IMR-90 (cell line): ENCODE measurements at regions not wholly inside any gene's neighbourhood (a gene's known extent, or its start where the extent isn't known, plus 50 kb on each side); places are given as distances from the start of the nearest gene placed in this dataset.
A peak's percentile ranks its signal among the peaks of the same experiment; 100 is the strongest.

Experiments
- ATAC-seq: fragments of 200-7000 bp; cut with Tn5 transposase; 2 replicates; pipeline ENCODE4 v1.9.1; 2020; ENCODE audit warnings: low read depth, mild to moderate bottlenecking, moderate library complexity
- BruUV-seq: library from RNA; stranded (reverse); fragments of 400-500 nt; replicated peaks from 2 replicates; lab custom pipeline; 2021; lab: Mats Ljungman, UMichigan
- CTCF ChIA-PET: fragments of 300-600 bp; formaldehyde crosslinking; extraction: SDS; loops from one replicate; lab custom pipeline; 2021; ENCODE audit warnings: antibody characterized with exemption; lab: Yijun Ruan, JAX
- POLR2A ChIA-PET: fragments of 300-600 bp; sonication (Branson Sonifier 250); formaldehyde crosslinking; loops from one replicate; lab custom pipeline; 2022; ENCODE audit warnings: antibody characterized with exemption; ENCODE audit not compliant: unreplicated experiment; lab: Charles Lee
- DNase-seq: peaks from one replicate; pipeline ENCODE4 v3.0.0; 2013
- H2AFZ ChIP-seq: replicated peaks from 2 replicates; pipeline ENCODE3; 2013; ENCODE audit warnings: low read length, mild to moderate bottlenecking; ENCODE audit not compliant: poor library complexity
- H2AK5ac ChIP-seq: 2 replicates; pipeline ENCODE4 v1.6.1; 2013; ENCODE audit warnings: low read depth, low read length, inconsistent platforms
- H2AK9ac ChIP-seq: replicated peaks from 2 replicates; pipeline ENCODE3; 2013; ENCODE audit warnings: mild to moderate bottlenecking, low read depth, low read length, moderate library complexity; ENCODE audit not compliant: poor library complexity
- H2BK120ac ChIP-seq: 2 replicates; pipeline ENCODE4 v1.6.1; 2013; ENCODE audit warnings: low read depth, low read length, inconsistent platforms
- H2BK15ac ChIP-seq: 3 replicates; pipeline ENCODE4 v1.6.1; 2013; ENCODE audit warnings: low read depth, low read length, inconsistent platforms
- H2BK20ac ChIP-seq: 2 replicates; pipeline ENCODE4 v1.6.1; 2013; ENCODE audit warnings: low read depth, mild to moderate bottlenecking, inconsistent platforms, low read length, moderate library complexity
- H2BK5ac ChIP-seq: 2 replicates; pipeline ENCODE4 v1.6.1; 2013; ENCODE audit warnings: mild to moderate bottlenecking, low read depth, low read length, inconsistent platforms; ENCODE audit not compliant: poor library complexity, severe bottlenecking
- H3K14ac ChIP-seq: replicated peaks from 2 replicates; pipeline ENCODE4 v1.6.1; 2013; ENCODE audit warnings: low read depth, low read length, inconsistent platforms
- H3K18ac ChIP-seq: 2 replicates; pipeline ENCODE4 v1.6.1; 2013; ENCODE audit warnings: low read depth, low read length, control low read depth
- H3K23ac ChIP-seq: 2 replicates; pipeline ENCODE4 v1.6.1; 2013; ENCODE audit warnings: low read depth, low read length, inconsistent platforms
- H3K27ac ChIP-seq: 2 replicates; pipeline ENCODE4 v1.5.1; 2013; ENCODE audit warnings: mild to moderate bottlenecking, control low read depth, low read length; ENCODE audit not compliant: insufficient read depth
- H3K27me3 ChIP-seq: 2 replicates; pipeline ENCODE4 v1.6.1; 2013; ENCODE audit warnings: low read length; ENCODE audit not compliant: control insufficient read depth, insufficient read depth
- H3K36me3 ChIP-seq: 2 replicates; pipeline ENCODE4 v1.6.1; 2013; ENCODE audit warnings: low read length, mixed read lengths; ENCODE audit not compliant: control insufficient read depth, insufficient read depth
- H3K4ac ChIP-seq: 2 replicates; pipeline ENCODE4 v1.6.1; 2013; ENCODE audit warnings: low read depth, low read length, inconsistent platforms
- H3K4me1 ChIP-seq: 2 replicates; pipeline ENCODE4 v1.6.1; 2013; ENCODE audit warnings: low read length, mixed read lengths; ENCODE audit not compliant: control insufficient read depth, insufficient read depth
- H3K4me2 ChIP-seq: 2 replicates; pipeline ENCODE4 v1.6.1; 2013; ENCODE audit warnings: low read depth, mild to moderate bottlenecking, control low read depth, low read length, moderate library complexity
- H3K4me3 ChIP-seq: 2 replicates; pipeline ENCODE4 v1.5.1; 2013; ENCODE audit warnings: low read depth, mild to moderate bottlenecking, control low read depth, low read length, moderate library complexity; ENCODE audit not compliant: insufficient read depth
- H3K56ac ChIP-seq: 2 replicates; pipeline ENCODE4 v1.6.1; 2013; ENCODE audit warnings: low read length, inconsistent platforms; ENCODE audit not compliant: insufficient read depth; ENCODE audit errors: extremely low read depth
- H3K79me1 ChIP-seq, 2 experiments: 2 replicates each; pipeline ENCODE4 v1.6.1; 2013; ENCODE audit warnings: low read length in 2 of 2, inconsistent platforms in 1 of 2, low read depth in 1 of 2
- H3K9ac ChIP-seq: 2 replicates; pipeline ENCODE4 v1.6.1; 2013; ENCODE audit warnings: low read depth, low read length, control low read depth
- H3K9me1 ChIP-seq: 2 replicates; pipeline ENCODE4 v1.6.1; 2013; ENCODE audit warnings: low read length, inconsistent platforms; ENCODE audit not compliant: insufficient read depth
- H3K9me3 ChIP-seq: 2 replicates; pipeline ENCODE4 v1.6.1; 2013; ENCODE audit warnings: low read length; ENCODE audit not compliant: control insufficient read depth, insufficient read depth
- H4K20me1 ChIP-seq: 2 replicates; pipeline ENCODE4 v1.6.1; 2013; ENCODE audit warnings: low read length, inconsistent platforms; ENCODE audit not compliant: insufficient read depth
- H4K5ac ChIP-seq: 2 replicates; pipeline ENCODE4 v1.6.1; 2013; ENCODE audit warnings: mild to moderate bottlenecking, low read depth, low read length, control low read depth
- H4K8ac ChIP-seq, 2 experiments: 2 replicates each; pipeline ENCODE4 v1.6.1; 2013; ENCODE audit warnings: low read depth in 2 of 2, low read length in 2 of 2, control low read depth in 1 of 2, inconsistent platforms in 1 of 2
- H4K91ac ChIP-seq: 2 replicates; pipeline ENCODE4 v1.6.1; 2013; ENCODE audit warnings: low read depth, low read length, inconsistent platforms; ENCODE audit not compliant: insufficient read depth
- CHD1 ChIP-seq: IDR thresholded peaks from 2 replicates; pipeline ENCODE4 v1.6.1; 2012; ENCODE audit warnings: low read depth, low read length, improper control_type of control experiment
- NFE2L2 ChIP-seq: fragments of 150-350 bp; IDR thresholded peaks from 2 replicates; pipeline ENCODE4 v1.6.1; 2016; ENCODE audit warnings: low read depth, mild to moderate bottlenecking, low read length
- RAD21 ChIP-seq: IDR thresholded peaks from 2 replicates; pipeline ENCODE4 v1.6.1; 2012; ENCODE audit warnings: low read length, improper control_type of control experiment
- RCOR1 ChIP-seq: IDR thresholded peaks from 2 replicates; pipeline ENCODE4 v1.6.1; 2012; ENCODE audit warnings: mild to moderate bottlenecking, low read length, improper control_type of control experiment; ENCODE audit not compliant: insufficient replicate concordance
- WGBS, 2 experiments: methylation state at CpG; one replicate each; pipeline versions ENCODE4 v1.1.5 to v1.1.7; 2013; ENCODE audit warnings: missing lambda C conversion rate in 2 of 2; ENCODE audit not compliant: insufficient read length in 1 of 2; ENCODE audit errors: extremely low coverage in 2 of 2; 5-methylcytosine and 5-hydroxymethylcytosine counted together
- dilution Hi-C: fragments of 300-500 bp; cut with HindIII; formaldehyde crosslinking; loops from one replicate; pipeline ENCODE4 v1.14.3; 2018; ENCODE audit warnings: low sequenced_read_pairs; ENCODE audit not compliant: unreplicated experiment
- in situ Hi-C: fragments of 300-500 bp; cut with MboI; formaldehyde crosslinking; loops from 3 replicates; pipeline ENCODE4 v1.14.3; 2019; ENCODE audit warnings: low sequenced_read_pairs, inconsistent platforms, mixed read lengths
- intact Hi-C: fragments of 100-400 bp; cut with micrococcal nuclease; formaldehyde crosslinking; loops from 2 replicates; pipeline ENCODE4 v1.10.0; 2022

DNA sequence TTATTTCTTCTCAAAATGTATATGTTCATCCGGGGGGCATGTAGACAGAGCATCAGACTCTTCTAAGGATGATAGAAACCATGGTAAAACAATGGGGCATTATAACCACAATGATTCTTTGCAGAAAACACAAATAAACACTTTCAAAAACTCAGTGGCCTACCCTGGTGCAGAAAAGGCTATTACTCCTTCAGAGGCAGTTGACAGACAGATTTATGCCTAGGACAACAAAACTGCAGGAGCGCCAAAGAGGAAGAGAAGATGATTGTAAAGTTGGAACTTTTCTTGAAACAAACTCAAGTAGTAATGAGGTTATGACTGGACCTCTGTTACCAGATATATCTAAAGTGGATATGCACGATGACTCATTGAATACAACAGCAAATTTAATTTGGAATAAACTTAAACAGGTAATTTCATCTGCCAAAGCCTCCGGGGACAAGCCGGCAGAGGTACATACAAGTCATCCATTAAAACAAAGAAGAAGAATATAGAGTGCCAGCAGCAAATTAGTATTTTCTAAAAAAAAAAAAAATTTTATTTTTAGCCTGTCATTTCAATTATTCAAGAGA, 1068.4 kb upstream of the INTU start:
- no TSS peak for BruUV-seq
- DNase-seq (peak; percentile 6), ATAC-seq (no peak)
- Histone ChIP-seq H3K14ac (no peak overlapping the region), H3K27ac (no peak overlapping the region), H4K5ac (no peak overlapping the region), H4K8ac (no peak overlapping the region), H3K27me3 (no peaks in the 10 kb centered on the region), H2AK9ac (no peak overlapping the region), H3K9me1 (no peaks in the 10 kb centered on the region), H3K36me3 (no peaks in the 10 kb centered on the region), H3K9ac (no peak overlapping the region), H3K18ac (no peak overlapping the region), H2BK120ac (no peak overlapping the region), H3K4me1 (no peaks in the 10 kb centered on the region), H3K23ac (no peak overlapping the region), H4K20me1 (no peaks in the 10 kb centered on the region), H3K4me3 (no peak overlapping the region), H2BK15ac (no peak overlapping the region), H3K4ac (no peak overlapping the region), H3K56ac (no peak overlapping the region), H3K79me1 (no peaks in the 10 kb centered on the region), H2AFZ (no peak overlapping the region), H2BK20ac (no peak overlapping the region), H4K91ac (no peak overlapping the region), H2BK5ac (no peak overlapping the region), H2AK5ac (no peak overlapping the region), H3K9me3 (no peaks in the 10 kb centered on the region), H3K4me2 (no peak overlapping the region)
- POLR2A ChIA-PET, result no interaction called here
- dilution Hi-C loops, result no loop called here
- CTCF ChIA-PET, result no interaction called here
- intact Hi-C loops, result no loop called here
- in situ Hi-C loops, result no loop called here
- no CpG with 5 or more reads among the region's 5 CpGs for WGBS, 2 experiments
- no peak for TF ChIP-seq RCOR1
- no peak for TF ChIP-seq RAD21
- TF ChIP-seq NFE2L2, result no peak
- no peak for TF ChIP-seq CHD1
